Gastroesophageal sphincter (tissue), 2 donors: ENCODE measurements at regions not wholly inside any gene's neighbourhood (a gene's known extent, or its start where the extent isn't known, plus 50 kb on each side); places are given as distances from the start of the nearest gene placed in this dataset.
"Not testable (repeated sequence)": the region's sequence is repeated elsewhere in the genome, so short reads cannot be mapped to it uniquely, and the experiment has no call there.

Experiments used
- EP300 ChIP-seq: sonication (generic); formaldehyde crosslinking; IDR thresholded peaks from one replicate; pipeline ENCODE4 v1.6.1; 2017; ENCODE audit warnings: antibody characterized with exemption, mild to moderate bottlenecking
- POLR2A ChIP-seq, 2 donors: fragments of 450-650 bp; IDR thresholded peaks; one replicate each; pipeline ENCODE4 v1.6.1; 2017; ENCODE audit warnings: antibody characterized with exemption in 2 of 2, mild to moderate bottlenecking in 2 of 2, moderate library complexity in 1 of 2

DNA sequence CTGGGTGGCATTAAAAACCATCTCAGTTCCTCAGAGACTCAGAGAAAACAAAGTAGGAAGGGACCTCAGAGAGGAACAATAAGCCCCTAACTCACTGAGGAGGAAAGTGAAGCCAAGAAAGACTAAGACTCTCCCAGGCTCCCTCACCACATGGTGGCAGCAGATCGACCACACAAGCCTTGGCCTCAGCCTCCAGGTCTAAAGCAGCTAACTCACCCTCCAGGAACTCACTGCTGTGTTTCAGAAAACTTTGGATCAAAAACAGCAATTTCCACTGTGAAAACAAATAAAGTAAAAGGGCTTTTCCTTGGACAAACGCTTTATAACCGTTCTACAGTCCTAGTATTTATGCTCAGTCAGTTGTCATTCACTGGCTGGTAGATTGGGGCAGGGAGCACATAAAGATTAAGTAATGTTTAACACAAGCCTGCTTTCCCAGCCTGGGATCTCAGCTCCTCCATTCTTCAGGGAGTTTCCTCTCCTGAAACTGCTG lies 137.4 kb downstream of the PPIAL4G start:
- TF ChIP-seq EP300; POLR2A (IDR thresholded peaks at IDR 0.05): not testable (repeated sequence)
